ENCODE measurements at regions not wholly inside any gene's neighbourhood (a gene's known extent, or its start where the extent isn't known, plus 50 kb on each side); places are given as distances from the start of the nearest gene placed in this dataset.

GRCh38 chr3:72200332-72200731 lies 415.4 kb upstream of the PROK2 start:
- no peak for DNase-seq (ENCODE audit: insufficient read length, low spot score)
- FAIRE-seq: no peak
- TF ChIP-seq POLR2A (IDR thresholded peaks at IDR 0.05; ENCODE audit: low read depth, low read length): no peak

- DNase-seq (ENCODE audit: insufficient read length, low spot score): no peak
- FAIRE-seq: no peak
- TF ChIP-seq POLR2A (IDR thresholded peaks at IDR 0.05; ENCODE audit: low read depth, low read length): no peak
Observed at GRCh38 chr3:72199530-72199929, 414.6 kb upstream of the PROK2 start.

- no peak for TF ChIP-seq POLR2A (IDR thresholded peaks at IDR 0.05; ENCODE audit: low read depth, low read length)
- FAIRE-seq (no peak), DNase-seq (ENCODE audit: insufficient read length, low spot score) (no peak)
Observed at GRCh38 chr3:72196377-72196929, 411.5 kb upstream of the PROK2 start.

- TF ChIP-seq POLR2A (IDR thresholded peaks at IDR 0.05; ENCODE audit: low read depth, low read length): no peak
- no peak for FAIRE-seq
- DNase-seq (ENCODE audit: insufficient read length, low spot score): no peak
Observed at GRCh38 chr3:72195895-72196294, 410.9 kb upstream of the PROK2 start.

- no peak for DNase-seq (ENCODE audit: insufficient read length, low spot score)
- no peak for FAIRE-seq
- no peak for TF ChIP-seq POLR2A (IDR thresholded peaks at IDR 0.05; ENCODE audit: low read depth, low read length)
Observed at GRCh38 chr3:72194458-72194857, 409.5 kb upstream of the PROK2 start.

- DNase-seq (ENCODE audit: insufficient read length, low spot score) (no peak), FAIRE-seq (no peak)
- no peak for TF ChIP-seq POLR2A (IDR thresholded peaks at IDR 0.05; ENCODE audit: low read depth, low read length)
Observed at GRCh38 chr3:72193771-72194430, 409.0 kb upstream of the PROK2 start.

- no peak for TF ChIP-seq POLR2A (IDR thresholded peaks at IDR 0.05; ENCODE audit: low read depth, low read length)
- DNase-seq (ENCODE audit: insufficient read length, low spot score) (no peak), FAIRE-seq (no peak)
Observed at GRCh38 chr3:72192572-72192971, 407.6 kb upstream of the PROK2 start.

GRCh38 chr3:72191209-72191960 lies 406.4 kb upstream of the PROK2 start:
- TF ChIP-seq POLR2A (IDR thresholded peaks at IDR 0.05; ENCODE audit: low read depth, low read length): no peak
- FAIRE-seq (no peak), DNase-seq (ENCODE audit: insufficient read length, low spot score) (no peak)

GRCh38 chr3:72190050-72190449 lies 405.1 kb upstream of the PROK2 start:
- no peak for TF ChIP-seq POLR2A (IDR thresholded peaks at IDR 0.05; ENCODE audit: low read depth, low read length)
- DNase-seq (ENCODE audit: insufficient read length, low spot score): no peak
- FAIRE-seq: no peak

GRCh38 chr3:72189339-72189738 lies 404.4 kb upstream of the PROK2 start:
- FAIRE-seq: no peak

GRCh38 chr3:72188536-72188935 lies 403.6 kb upstream of the PROK2 start:
- FAIRE-seq (no peak), DNase-seq (ENCODE audit: insufficient read length, low spot score) (no peak)
- no peak for TF ChIP-seq POLR2A (IDR thresholded peaks at IDR 0.05; ENCODE audit: low read depth, low read length)

More at GRCh38 chr3:72189339-72189738, 404.4 kb upstream of the PROK2 start:
- no peak for TF ChIP-seq POLR2A (IDR thresholded peaks at IDR 0.05; ENCODE audit: low read depth, low read length)
- DNase-seq (ENCODE audit: insufficient read length, low spot score): no peak

GRCh38 chr3:72187131-72187530 lies 402.2 kb upstream of the PROK2 start:
- no peak for TF ChIP-seq POLR2A (IDR thresholded peaks at IDR 0.05; ENCODE audit: low read depth, low read length)
- DNase-seq (ENCODE audit: insufficient read length, low spot score): no peak
- FAIRE-seq: no peak

GRCh38 chr3:72186400-72186855 lies 401.5 kb upstream of the PROK2 start:
- peak; percentile 33 for FAIRE-seq
- no peak for DNase-seq (ENCODE audit: insufficient read length, low spot score)
- TF ChIP-seq POLR2A (IDR thresholded peaks at IDR 0.05; ENCODE audit: low read depth, low read length): no peak

GRCh38 chr3:72185549-72186399 lies 400.8 kb upstream of the PROK2 start:
- TF ChIP-seq POLR2A (IDR thresholded peaks at IDR 0.05; ENCODE audit: low read depth, low read length): no peak
- FAIRE-seq (no peak), DNase-seq (ENCODE audit: insufficient read length, low spot score) (peak; percentile 63)

Measured in H54 (cell line).